DMS 273 (cell line): ENCODE measurements at regions not wholly inside any gene's neighbourhood (a gene's known extent, or its start where the extent isn't known, plus 50 kb on each side); places are given as distances from the start of the nearest gene placed in this dataset.

ENCODE experiments used
- DNase-seq: peaks from one replicate; lab custom pipeline; 2025; ENCODE audit not compliant: unreplicated experiment; lab: John Stamatoyannopoulos, UW

DNA sequence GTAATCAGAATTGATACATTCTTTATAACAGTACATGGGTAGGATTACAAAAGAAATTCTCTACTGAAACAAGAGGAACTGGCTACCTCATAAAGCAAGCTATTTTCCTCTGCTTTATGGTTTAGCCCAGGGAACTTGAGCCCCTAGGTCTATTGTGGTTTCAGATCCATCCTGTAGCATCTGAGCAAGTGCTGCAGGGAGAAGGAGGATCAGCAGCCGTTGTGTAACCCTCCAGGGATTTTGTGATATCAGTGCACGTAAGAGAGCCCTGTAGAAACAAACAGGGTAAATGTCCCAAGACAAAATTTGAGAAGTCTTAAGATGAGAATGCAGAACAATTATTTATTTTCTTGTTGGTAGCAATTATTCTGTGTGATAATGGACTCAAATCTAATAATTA is 165.2 kb upstream of the DEFB112 start:
- DNase-seq = no peak

DNA sequence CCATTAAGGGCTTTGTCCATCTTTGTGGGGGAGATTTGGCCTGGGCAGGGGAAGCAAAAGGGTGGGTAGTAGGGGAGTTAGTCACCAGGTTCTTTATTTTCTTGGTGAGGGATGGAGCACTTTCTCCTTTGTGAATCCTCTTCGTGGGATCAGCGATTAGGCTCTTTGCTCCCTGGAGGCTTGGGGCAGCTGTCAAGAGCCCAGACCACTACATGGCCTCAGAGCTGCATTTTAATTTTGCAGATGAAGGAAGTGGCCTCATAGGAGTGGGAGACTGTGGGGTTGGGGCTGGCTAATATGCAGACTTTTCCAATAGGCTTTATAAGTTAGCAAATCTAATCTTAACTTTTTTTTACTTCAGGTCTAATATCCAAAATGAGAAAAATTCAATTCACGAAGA is 168.1 kb upstream of the DEFB112 start:
- DNase-seq = no peak

DNA sequence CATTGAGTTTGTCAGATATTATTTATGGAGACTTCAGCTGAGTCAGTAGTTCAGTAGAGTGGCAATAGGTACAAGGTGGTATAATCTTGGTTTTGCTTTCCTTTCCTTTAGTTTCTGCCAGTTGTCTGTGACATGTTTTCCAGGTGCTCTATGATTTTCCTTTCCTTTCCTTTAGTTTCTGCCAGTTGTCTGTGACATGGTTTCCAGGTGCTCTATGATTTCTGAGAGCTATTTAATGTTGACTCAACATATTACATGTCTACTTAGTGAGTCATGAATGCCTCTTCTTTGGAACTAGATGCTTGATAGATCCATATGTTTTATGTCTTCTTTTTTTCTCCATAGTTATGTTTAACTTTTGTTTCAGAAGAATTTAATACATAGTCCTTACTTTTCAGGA is 186.4 kb upstream of the DEFB112 start:
- no peak for DNase-seq

- DNase-seq = no peak
Observed at GRCh38 chr6:50239853-50240252, 190.1 kb upstream of the DEFB112 start.

DNA sequence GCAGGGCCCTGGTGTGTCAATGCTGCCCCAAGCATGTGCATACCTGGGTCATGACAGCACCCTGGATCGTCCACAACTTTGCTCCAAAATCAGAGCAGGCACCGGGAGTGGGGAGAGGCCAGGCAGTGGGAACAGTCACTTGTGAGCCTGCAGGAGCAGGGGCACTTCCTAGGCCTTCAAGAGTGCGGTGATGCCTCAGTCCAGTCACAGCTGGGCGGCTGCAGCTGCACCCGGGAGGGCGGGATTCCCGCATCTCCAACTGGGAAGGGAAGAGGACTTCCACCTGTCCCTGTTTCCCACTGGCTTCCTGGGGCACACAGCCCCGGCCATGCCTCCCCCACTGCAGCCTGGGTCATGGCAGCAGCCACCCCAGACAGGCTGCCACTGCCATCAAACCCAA is 191.3 kb upstream of the DEFB112 start:
- DNase-seq = no peak

GRCh38 chr6:50249493-50249892 is 199.8 kb upstream of the DEFB112 start:
- no peak for DNase-seq

- no peak for DNase-seq
Observed at GRCh38 chr6:50257322-50257721, 207.6 kb upstream of the DEFB112 start.

DNA sequence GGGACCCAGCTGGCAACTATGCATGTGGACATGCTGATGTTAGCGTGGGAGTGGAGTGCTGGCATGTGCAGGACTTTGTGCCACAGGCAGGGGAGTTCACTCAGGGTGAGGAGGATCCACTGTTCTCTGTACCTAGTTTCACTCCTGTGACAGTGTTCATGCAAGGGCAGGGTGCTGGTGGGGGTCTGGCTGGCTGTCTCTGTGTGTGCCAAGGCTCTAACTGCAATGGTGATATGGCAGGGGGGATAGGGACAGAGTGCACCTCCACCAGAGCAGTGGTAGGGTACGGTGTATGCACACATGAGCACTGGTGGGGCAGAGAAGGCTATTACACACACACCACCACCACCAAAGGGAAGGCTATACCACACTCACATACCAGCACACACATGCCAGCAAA is 210.2 kb upstream of the DEFB112 start:
- DNase-seq = no peak

DNA sequence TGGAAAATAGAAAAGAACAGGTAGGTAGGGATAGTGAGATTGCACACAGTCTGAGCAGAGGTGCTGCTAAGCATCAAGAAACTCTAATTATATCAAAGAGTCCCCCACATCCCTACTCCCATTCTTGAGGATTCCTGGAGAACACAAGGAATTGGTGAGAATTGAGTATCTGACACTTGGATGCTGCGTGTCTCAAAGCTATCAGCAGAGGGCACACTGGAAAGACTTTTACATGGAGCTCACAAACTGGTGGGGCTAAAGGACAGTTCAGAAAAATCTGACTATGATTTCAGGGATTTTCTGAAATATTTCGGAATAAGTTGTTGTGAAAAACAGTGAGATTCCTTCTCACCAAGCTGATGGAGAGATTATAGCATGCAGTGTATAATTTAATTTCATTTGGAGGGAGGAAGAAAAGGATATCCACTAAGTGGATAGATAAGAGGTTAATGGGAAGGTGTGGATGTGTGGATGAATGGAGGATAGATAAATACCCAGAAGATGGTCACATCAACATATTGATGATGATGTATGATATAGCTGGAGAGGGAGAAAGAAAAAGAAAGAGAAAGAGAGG is 215.4 kb upstream of the DEFB112 start:
- DNase-seq = peak; percentile 24

GRCh38 chr6:50270415-50270814 is 220.7 kb upstream of the DEFB112 start:
- DNase-seq = no peak

DNA sequence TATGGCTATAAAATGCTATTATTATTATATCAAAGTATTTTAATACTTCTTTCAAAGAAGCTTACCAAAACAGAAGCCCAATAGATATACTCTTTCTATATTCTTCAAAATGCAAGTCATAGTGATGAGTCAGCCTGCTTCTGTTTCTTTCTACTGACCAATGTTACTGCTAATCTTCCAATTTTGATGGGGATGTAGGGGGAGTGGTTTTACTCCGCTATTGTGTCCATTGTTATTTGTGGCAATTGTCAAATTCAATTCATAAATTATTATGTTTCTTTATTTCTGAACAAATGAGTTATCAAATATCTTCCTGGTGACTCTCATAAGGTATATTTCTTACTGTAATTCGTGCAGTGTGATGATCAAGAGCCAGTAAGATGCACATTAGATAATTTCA is 221.5 kb upstream of the DEFB112 start:
- DNase-seq = no peak

DNA sequence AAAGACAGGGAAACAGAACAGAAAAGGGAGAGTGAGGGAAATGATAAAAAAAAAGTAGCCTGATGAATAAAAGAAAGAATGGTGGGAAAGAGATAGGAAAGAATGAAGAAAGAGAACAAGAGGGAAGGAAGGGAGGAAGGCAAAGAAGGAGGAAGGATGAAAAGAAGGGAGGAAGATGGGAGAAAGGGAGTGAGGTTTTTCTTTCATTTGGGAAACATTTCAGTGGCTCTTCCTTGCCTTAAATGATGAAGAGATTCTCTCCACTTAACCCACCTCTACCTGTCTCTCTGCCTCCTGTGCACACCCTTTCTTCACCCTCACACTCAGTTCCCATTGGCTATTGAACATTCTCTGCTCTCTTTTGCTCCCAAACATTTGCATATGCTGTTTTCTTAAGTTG is 222.1 kb upstream of the DEFB112 start:
- no peak for DNase-seq

DNA sequence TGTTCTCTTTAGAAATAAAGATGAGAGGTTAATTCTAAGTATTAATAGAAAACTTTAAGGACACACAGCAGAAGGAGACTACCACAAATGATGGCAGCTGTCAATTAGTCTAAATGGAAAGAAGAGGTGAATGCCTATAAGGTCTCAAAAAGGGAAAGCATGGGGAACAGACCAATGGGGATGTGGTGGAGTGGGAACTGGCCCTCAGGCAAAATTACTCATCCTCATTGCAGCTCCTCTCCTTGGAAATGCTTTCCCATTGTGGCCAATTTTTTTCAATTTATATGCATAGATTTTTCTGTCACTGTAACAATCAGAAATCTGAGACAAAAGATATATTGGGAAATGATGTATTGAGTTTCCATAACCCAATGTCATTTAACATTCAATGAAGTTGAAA is 222.9 kb upstream of the DEFB112 start:
- DNase-seq = no peak

DNA sequence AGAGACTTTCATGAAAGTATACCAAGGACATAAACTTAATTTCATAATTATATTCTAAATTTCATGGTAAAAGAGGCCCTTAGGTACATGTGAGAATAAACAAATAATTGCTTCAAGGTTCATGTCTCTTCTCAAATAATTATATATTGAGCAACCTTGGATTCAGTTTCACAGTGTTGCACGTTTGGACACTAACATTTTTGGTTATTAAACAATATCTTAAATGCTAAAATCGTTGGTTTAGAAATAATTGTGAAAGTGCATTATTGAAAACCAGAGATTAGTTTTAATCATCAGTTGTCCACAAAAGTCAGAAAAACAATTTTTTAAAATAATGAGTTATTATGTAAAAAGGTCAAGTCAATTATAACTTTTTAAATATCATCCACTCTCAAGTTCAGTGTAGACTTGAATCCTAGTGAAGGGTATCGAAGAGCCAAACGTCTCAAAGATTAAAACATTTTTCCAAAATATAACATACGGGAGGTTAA is 227.1 kb upstream of the DEFB112 start:
- no peak for DNase-seq

DNA sequence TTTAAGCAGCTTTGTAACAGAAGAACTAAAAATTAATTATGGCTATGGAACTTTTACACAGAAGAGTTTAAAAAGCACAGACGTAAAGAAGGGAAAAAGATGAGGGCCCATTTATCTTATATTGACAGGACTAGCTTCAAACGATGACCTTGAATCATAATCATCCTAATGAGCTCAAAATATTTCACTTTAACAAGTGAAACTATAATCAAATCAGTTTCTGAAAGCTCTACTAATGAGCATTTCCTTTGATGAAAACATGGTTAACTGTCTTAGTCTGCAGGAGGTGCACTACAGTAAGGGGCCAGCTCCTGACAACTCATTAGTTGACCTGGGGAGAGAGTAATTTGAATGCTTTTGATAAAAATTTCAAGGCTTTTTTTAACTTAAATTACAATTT is 228.0 kb upstream of the DEFB112 start:
- no peak for DNase-seq

GRCh38 chr6:50278663-50279062 is 228.9 kb upstream of the DEFB112 start:
- DNase-seq = no peak

DNA sequence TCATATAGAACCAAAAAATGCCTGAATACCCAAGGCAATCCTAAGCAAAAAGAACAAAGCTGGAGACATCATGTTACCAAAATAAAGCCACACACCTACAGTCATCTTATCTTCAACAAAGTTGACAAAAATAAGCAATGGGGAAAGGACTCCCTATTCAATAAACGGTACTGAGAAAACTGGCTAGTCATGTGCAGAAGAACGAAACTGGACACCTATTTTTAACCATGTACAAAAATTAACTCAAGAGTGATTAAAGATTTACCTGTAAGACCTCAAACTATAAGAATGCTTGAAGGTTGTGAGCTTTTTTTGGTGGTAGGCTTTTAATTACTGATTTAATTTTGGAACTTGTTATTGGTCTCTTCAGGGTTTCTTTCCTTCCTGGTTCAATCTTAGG is 236.0 kb upstream of the DEFB112 start:
- DNase-seq = no peak

DNA sequence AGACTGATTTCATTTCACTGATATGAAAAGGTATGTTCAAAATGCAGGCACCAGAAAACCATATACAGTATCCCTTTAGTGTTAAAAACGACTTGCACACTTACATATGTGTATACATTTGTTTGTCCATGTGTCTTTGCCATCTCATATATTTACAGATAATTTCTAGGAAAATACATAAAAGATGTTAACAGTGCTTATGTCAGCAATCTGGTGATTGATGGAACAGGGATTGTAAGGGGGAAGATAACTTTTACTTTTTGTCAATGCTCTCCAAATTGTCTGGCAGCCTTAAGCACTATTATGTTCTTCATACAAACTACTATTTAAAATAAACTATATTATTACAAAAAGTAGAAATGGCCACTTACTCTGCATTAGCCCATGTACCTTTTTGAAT is 238.5 kb upstream of the DEFB112 start:
- DNase-seq = no peak

DNA sequence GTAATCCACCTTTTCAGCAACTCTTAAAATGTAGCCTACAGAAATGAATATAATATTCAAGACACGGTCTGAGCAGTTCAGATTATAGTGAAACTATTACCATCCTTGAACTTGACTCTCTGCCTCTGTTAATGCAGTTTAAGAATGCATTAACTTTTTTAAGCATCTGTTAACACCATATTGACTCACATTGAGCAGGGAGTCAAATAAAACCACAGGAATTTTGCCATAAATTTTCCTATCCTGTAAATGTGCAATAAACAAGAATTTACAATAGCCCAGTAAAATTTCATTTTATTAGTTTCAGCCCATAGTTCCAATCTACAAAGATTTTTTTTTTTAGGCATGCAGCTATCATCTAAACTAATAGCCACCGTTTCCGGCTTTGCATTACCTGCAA is 239.2 kb upstream of the DEFB112 start:
- DNase-seq = no peak

DNA sequence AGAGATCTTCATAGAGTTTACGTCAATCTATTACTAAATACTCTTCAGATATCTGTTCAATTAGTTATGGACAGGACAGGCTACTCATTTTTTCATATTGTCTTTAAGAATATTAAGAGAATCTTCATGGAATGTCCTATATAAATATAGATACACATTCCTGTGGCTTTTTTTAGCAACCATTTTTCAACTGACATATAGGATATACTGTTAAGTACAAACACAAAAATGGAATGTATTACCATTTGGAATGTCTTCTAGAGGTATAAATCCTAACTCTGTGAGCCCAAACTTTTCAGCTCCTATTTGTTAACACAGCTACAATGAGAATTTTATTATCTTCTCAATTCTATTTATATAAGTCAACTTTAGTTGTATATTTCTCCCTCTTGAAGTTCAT is 239.6 kb upstream of the DEFB112 start:
- DNase-seq = no peak

DNA sequence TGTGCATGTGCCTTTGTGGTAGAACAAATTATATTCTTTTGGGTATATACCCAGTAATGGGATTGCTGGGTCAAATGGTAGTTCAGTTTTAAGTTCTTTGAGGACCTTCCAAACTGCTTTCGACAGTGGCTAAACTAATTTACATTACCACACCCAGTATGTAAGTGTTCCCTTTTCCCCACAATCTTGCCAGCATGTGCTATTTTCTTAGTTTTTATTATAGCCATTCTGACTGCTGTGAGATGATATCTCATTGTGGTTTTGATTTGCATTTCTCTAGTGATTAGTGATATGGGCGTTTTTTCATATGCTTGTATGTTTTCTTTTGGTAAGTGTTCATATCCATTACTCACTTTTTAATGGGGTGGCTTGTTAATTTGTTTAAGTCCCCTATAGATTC is 251.6 kb upstream of the DEFB112 start:
- no peak for DNase-seq

DNA sequence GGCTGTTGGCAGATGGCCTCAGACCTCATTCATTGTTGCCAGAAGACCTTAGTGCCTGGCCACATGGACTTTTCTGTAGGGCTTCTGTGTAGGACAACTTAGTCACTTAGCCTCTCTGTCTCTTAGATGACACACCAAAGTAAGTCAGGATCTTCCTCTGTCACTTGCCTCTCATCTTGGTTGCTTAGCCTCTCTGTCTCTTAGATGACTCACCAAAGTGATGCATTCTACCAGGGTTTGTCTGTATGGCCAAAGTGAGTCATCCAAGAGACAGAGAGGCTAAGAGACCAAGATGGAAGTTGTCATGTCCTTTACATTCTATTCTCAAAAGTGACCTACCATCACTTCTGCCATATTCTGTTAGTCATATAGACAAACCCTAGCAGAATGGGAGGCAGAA is 255.9 kb upstream of the DEFB112 start:
- no peak for DNase-seq

GRCh38 chr6:50318536-50318935 is 268.8 kb upstream of the DEFB112 start:
- no peak for DNase-seq

GRCh38 chr6:50330347-50330746 is 280.6 kb upstream of the DEFB112 start:
- no peak for DNase-seq
